ENCODE measurements at regions not wholly inside any gene's neighbourhood (a gene's known extent, or its start where the extent isn't known, plus 50 kb on each side); places are given as distances from the start of the nearest gene placed in this dataset.

DNA sequence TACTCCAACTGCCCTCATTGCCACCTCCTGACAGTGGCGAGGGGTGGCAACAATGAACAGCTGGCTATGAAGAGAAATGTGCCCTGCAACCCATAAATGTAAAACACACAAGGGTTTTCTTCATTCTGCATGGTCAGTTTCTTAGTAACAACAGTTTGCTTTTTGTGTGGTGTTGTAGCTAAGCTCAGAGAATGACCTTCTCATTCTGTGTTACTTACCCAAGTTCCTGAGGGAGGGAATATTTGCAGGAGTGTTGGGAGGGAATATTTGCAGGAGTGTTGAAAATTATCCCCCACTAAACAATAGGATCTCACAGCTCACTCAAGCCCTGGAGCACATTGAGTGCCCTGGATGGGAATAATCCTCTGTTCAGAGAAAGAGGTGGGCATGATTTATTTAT is 456.4 kb upstream of the CDH4 start:
- TF ChIP-seq, protein P1, sequence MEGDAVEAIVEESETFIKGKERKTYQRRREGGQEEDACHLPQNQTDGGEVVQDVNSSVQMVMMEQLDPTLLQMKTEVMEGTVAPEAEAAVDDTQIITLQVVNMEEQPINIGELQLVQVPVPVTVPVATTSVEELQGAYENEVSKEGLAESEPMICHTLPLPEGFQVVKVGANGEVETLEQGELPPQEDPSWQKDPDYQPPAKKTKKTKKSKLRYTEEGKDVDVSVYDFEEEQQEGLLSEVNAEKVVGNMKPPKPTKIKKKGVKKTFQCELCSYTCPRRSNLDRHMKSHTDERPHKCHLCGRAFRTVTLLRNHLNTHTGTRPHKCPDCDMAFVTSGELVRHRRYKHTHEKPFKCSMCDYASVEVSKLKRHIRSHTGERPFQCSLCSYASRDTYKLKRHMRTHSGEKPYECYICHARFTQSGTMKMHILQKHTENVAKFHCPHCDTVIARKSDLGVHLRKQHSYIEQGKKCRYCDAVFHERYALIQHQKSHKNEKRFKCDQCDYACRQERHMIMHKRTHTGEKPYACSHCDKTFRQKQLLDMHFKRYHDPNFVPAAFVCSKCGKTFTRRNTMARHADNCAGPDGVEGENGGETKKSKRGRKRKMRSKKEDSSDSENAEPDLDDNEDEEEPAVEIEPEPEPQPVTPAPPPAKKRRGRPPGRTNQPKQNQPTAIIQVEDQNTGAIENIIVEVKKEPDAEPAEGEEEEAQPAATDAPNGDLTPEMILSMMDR (conservative IDR thresholded peaks at IDR 0.05), result no peak
- TF ChIP-seq ZFX (IDR thresholded peaks at IDR 0.05), result no peak
